ENCODE measurements at regions not wholly inside any gene's neighbourhood (a gene's known extent, or its start where the extent isn't known, plus 50 kb on each side); places are given as distances from the start of the nearest gene placed in this dataset.

DNA sequence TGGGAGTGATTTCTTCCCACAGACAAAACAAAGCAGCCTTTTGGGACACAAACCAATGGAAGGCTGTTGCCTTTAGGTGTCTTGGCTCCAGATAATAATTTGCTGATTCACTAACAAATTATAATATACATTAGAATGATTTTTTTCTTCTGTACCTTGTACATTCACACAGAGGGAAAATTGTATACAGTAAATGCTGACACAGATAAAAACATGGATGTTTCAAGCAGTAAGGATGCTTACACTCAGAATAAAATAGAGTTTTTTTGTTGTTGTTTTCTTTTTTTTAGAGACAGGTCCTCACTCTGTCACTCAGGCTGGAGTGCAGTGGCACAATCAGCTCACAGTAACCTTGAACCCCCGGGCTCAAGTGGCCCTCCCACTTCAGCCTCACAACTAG, 109.2 kb upstream of the TRPC6 start:
- TF ChIP-seq, protein P1, sequence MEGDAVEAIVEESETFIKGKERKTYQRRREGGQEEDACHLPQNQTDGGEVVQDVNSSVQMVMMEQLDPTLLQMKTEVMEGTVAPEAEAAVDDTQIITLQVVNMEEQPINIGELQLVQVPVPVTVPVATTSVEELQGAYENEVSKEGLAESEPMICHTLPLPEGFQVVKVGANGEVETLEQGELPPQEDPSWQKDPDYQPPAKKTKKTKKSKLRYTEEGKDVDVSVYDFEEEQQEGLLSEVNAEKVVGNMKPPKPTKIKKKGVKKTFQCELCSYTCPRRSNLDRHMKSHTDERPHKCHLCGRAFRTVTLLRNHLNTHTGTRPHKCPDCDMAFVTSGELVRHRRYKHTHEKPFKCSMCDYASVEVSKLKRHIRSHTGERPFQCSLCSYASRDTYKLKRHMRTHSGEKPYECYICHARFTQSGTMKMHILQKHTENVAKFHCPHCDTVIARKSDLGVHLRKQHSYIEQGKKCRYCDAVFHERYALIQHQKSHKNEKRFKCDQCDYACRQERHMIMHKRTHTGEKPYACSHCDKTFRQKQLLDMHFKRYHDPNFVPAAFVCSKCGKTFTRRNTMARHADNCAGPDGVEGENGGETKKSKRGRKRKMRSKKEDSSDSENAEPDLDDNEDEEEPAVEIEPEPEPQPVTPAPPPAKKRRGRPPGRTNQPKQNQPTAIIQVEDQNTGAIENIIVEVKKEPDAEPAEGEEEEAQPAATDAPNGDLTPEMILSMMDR (IDR thresholded peaks at IDR 0.05; ENCODE audit: extremely low read depth in 1 of 2, insufficient read depth in 1 of 2, low read depth in 1 of 2, low read length in 2 of 2) = no peak
- TF ChIP-seq FOS (IDR thresholded peaks at IDR 0.05; ENCODE audit: borderline replicate concordance, insufficient read depth, low read length) = no peak
- TF ChIP-seq POLR2A (IDR thresholded peaks at IDR 0.05; ENCODE audit: low read depth, low read length) = no peak
- no peak for TF ChIP-seq POLR2AphosphoS5 (IDR thresholded peaks at IDR 0.05; ENCODE audit: insufficient read depth, low read depth, low read length)
- no peak for TF ChIP-seq EZH2 (IDR thresholded peaks at IDR 0.05; ENCODE audit: borderline replicate concordance, low read depth, low read length, severe bottlenecking)
- TF ChIP-seq, protein P2, sequence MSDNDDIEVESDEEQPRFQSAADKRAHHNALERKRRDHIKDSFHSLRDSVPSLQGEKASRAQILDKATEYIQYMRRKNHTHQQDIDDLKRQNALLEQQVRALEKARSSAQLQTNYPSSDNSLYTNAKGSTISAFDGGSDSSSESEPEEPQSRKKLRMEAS (IDR thresholded peaks at IDR 0.05; ENCODE audit: insufficient read depth, insufficient read length) = no peak
- TF ChIP-seq JUN (IDR thresholded peaks at IDR 0.05; ENCODE audit: borderline replicate concordance, insufficient read depth, insufficient read length, low read depth) = no peak
- TF ChIP-seq MYC (IDR thresholded peaks at IDR 0.05; ENCODE audit: low read depth, low read length) = no peak

All from endothelial cell of umbilical vein (primary cell).